HEK293 (cell line): ENCODE measurements at regions not wholly inside any gene's neighbourhood (a gene's known extent, or its start where the extent isn't known, plus 50 kb on each side); places are given as distances from the start of the nearest gene placed in this dataset.
A peak's percentile ranks its signal among the peaks of the same experiment; 100 is the strongest.

Experiments
- AEBP2 ChIP-seq: fragments of 450-650 bp; formaldehyde crosslinking; IDR thresholded peaks from 2 replicates; pipeline ENCODE4 v1.5.1; 2016; ENCODE audit warnings: missing biosample characterization, missing genetic modification characterization, borderline replicate concordance
- BCL11B ChIP-seq: fragments of 450-650 bp; formaldehyde crosslinking; IDR thresholded peaks from 2 replicates; pipeline ENCODE4 v1.5.1; 2016; ENCODE audit warnings: low read depth, missing biosample characterization, missing genetic modification characterization
- BCL6B ChIP-seq: fragments of 450-650 bp; formaldehyde crosslinking; IDR thresholded peaks from 2 replicates; pipeline ENCODE4 v1.5.1; 2017; ENCODE audit warnings: missing biosample characterization, missing genetic modification characterization
- EGR2 ChIP-seq: fragments of 450-650 bp; formaldehyde crosslinking; IDR thresholded peaks from 2 replicates; pipeline ENCODE4 v1.5.1; 2016; ENCODE audit warnings: low read depth, missing biosample characterization, missing genetic modification characterization
- FEZF1 ChIP-seq: fragments of 450-650 bp; formaldehyde crosslinking; IDR thresholded peaks from 2 replicates; pipeline ENCODE4 v1.5.1; 2016; ENCODE audit warnings: missing biosample characterization, missing genetic modification characterization
- GLI4 ChIP-seq: fragments of 450-650 bp; formaldehyde crosslinking; IDR thresholded peaks from 2 replicates; pipeline ENCODE4 v1.5.1; 2016; ENCODE audit warnings: missing biosample characterization, missing genetic modification characterization
- IKZF3 ChIP-seq: fragments of 450-650 bp; IDR thresholded peaks from 2 replicates; pipeline ENCODE4 v1.5.0; 2018; ENCODE audit warnings: missing biosample characterization, mild to moderate bottlenecking, missing genetic modification characterization, moderate library complexity
- KLF17 ChIP-seq: fragments of 450-650 bp; formaldehyde crosslinking; IDR thresholded peaks from 2 replicates; pipeline ENCODE4 v1.5.1; 2016; ENCODE audit warnings: missing biosample characterization, missing genetic modification characterization
- KLF7 ChIP-seq: fragments of 450-650 bp; formaldehyde crosslinking; IDR thresholded peaks from 2 replicates; pipeline ENCODE4 v1.5.1; 2016; ENCODE audit warnings: missing biosample characterization, missing genetic modification characterization, borderline replicate concordance
- MYNN ChIP-seq: fragments of 450-650 bp; formaldehyde crosslinking; IDR thresholded peaks from 2 replicates; pipeline ENCODE4 v1.5.1; 2016; ENCODE audit warnings: missing biosample characterization, missing genetic modification characterization, borderline replicate concordance
- PRDM4 ChIP-seq: fragments of 450-650 bp; formaldehyde crosslinking; IDR thresholded peaks from 2 replicates; pipeline ENCODE4 v1.5.1; 2017; ENCODE audit warnings: missing biosample characterization, missing genetic modification characterization
- SCRT1 ChIP-seq: fragments of 450-650 bp; formaldehyde crosslinking; IDR thresholded peaks from 2 replicates; pipeline ENCODE4 v1.5.1; 2016; ENCODE audit warnings: missing biosample characterization, missing genetic modification characterization, borderline replicate concordance
- SP2 ChIP-seq: fragments of 450-650 bp; formaldehyde crosslinking; IDR thresholded peaks from 2 replicates; pipeline ENCODE4 v1.5.1; 2016; ENCODE audit warnings: missing biosample characterization, missing genetic modification characterization
- SP7 ChIP-seq: fragments of 450-650 bp; formaldehyde crosslinking; IDR thresholded peaks from 2 replicates; pipeline ENCODE4 v1.5.1; 2016; ENCODE audit warnings: missing biosample characterization, missing genetic modification characterization
- TCF7L2 ChIP-seq: IDR thresholded peaks from 2 replicates; pipeline ENCODE4 v1.6.1; 2011; ENCODE audit warnings: low read depth, mild to moderate bottlenecking, inconsistent platforms, low read length, moderate library complexity, borderline replicate concordance
- YY1 ChIP-seq: fragments of 450-650 bp; formaldehyde crosslinking; IDR thresholded peaks from 2 replicates; pipeline ENCODE4 v1.5.1; 2018; ENCODE audit warnings: missing biosample characterization, missing genetic modification characterization
- YY2 ChIP-seq: fragments of 450-650 bp; formaldehyde crosslinking; IDR thresholded peaks from 2 replicates; pipeline ENCODE4 v1.5.1; 2016; ENCODE audit warnings: missing biosample characterization, missing genetic modification characterization
- ZBTB20 ChIP-seq: fragments of 450-650 bp; formaldehyde crosslinking; IDR thresholded peaks from 2 replicates; pipeline ENCODE4 v1.5.1; 2016; ENCODE audit warnings: missing biosample characterization, missing genetic modification characterization
- ZBTB44 ChIP-seq: fragments of 450-650 bp; IDR thresholded peaks from 2 replicates; pipeline ENCODE4 v1.5.1; 2018; ENCODE audit warnings: missing biosample characterization, mild to moderate bottlenecking, missing genetic modification characterization
- ZFP37 ChIP-seq: fragments of 450-650 bp; formaldehyde crosslinking; IDR thresholded peaks from 2 replicates; pipeline ENCODE4 v1.5.1; 2016; ENCODE audit warnings: missing biosample characterization, missing genetic modification characterization
- ZIC2 ChIP-seq: fragments of 450-650 bp; formaldehyde crosslinking; IDR thresholded peaks from 2 replicates; pipeline ENCODE4 v1.5.1; 2016; ENCODE audit warnings: missing biosample characterization, missing genetic modification characterization
- ZNF112 ChIP-seq: fragments of 450-650 bp; formaldehyde crosslinking; IDR thresholded peaks from 2 replicates; pipeline ENCODE4 v1.5.0; 2017; ENCODE audit warnings: missing biosample characterization, missing genetic modification characterization
- ZNF169 ChIP-seq: fragments of 450-650 bp; formaldehyde crosslinking; IDR thresholded peaks from 2 replicates; pipeline ENCODE4 v1.5.1; 2016; ENCODE audit warnings: missing biosample characterization, missing genetic modification characterization
- ZNF239 ChIP-seq: fragments of 450-650 bp; formaldehyde crosslinking; IDR thresholded peaks from 2 replicates; pipeline ENCODE4 v1.5.1; 2016; ENCODE audit warnings: missing biosample characterization, missing genetic modification characterization
- ZNF274 ChIP-seq, 2 experiments: fragments of 200-500 bp in 1 of 2; fragments of 450-650 bp in 1 of 2; sonication (Bioruptor generic) in 1 of 2; formaldehyde crosslinking in 1 of 2; IDR thresholded peaks; 2 replicates each; pipeline versions ENCODE4 v1.5.1 to v1.6.1; 2014 to 2016; ENCODE audit warnings: borderline replicate concordance in 1 of 2, inconsistent platforms in 1 of 2, low read length in 1 of 2, missing biosample characterization in 1 of 2, missing genetic modification characterization in 1 of 2
- ZNF324 ChIP-seq: fragments of 450-650 bp; formaldehyde crosslinking; IDR thresholded peaks from 2 replicates; pipeline ENCODE4 v1.5.1; 2016; ENCODE audit warnings: missing biosample characterization, missing genetic modification characterization
- ZNF449 ChIP-seq: fragments of 450-650 bp; formaldehyde crosslinking; IDR thresholded peaks from 2 replicates; pipeline ENCODE4 v1.5.1; 2017; ENCODE audit warnings: missing biosample characterization, mild to moderate bottlenecking, missing genetic modification characterization, moderate library complexity
- ZNF558 ChIP-seq: fragments of 450-650 bp; formaldehyde crosslinking; IDR thresholded peaks from 2 replicates; pipeline ENCODE4 v1.5.1; 2016; ENCODE audit warnings: missing biosample characterization, missing genetic modification characterization
- ZNF561 ChIP-seq: fragments of 450-650 bp; IDR thresholded peaks from 2 replicates; pipeline ENCODE4 v1.5.1; 2018; ENCODE audit warnings: missing biosample characterization, missing genetic modification characterization, borderline replicate concordance
- ZNF624 ChIP-seq: fragments of 450-650 bp; formaldehyde crosslinking; IDR thresholded peaks from 2 replicates; pipeline ENCODE4 v1.5.1; 2017; ENCODE audit warnings: missing biosample characterization, missing genetic modification characterization
- ZNF701 ChIP-seq: fragments of 450-650 bp; formaldehyde crosslinking; IDR thresholded peaks from 2 replicates; pipeline ENCODE4 v1.5.1; 2016; ENCODE audit warnings: missing biosample characterization, missing genetic modification characterization
- ZNF830 ChIP-seq: fragments of 450-650 bp; IDR thresholded peaks from 2 replicates; pipeline ENCODE4 v1.5.0; 2018; ENCODE audit warnings: missing biosample characterization, missing genetic modification characterization, low read depth, mild to moderate bottlenecking, moderate library complexity
- ZXDB ChIP-seq: fragments of 450-650 bp; formaldehyde crosslinking; IDR thresholded peaks from 2 replicates; pipeline ENCODE4 v1.5.1; 2016; ENCODE audit warnings: missing biosample characterization, missing genetic modification characterization

GRCh38 chr5:125668884-125669283 lies 754.3 kb upstream of the GRAMD2B start (continued):
- TF ChIP-seq ZBTB20 (tag by site-specific recombination) (0 out of 2 replicates have a peak, but pooled peaks have one; percentile 23), ZNF112 (tag by site-specific recombination) (no peak), ZNF701 (tag by site-specific recombination) (no peak), ZNF558 (no peak), SP2 (tag by site-specific recombination) (no peak), ZNF169 (tag by site-specific recombination) (no peak), ZNF449 (no peak), BCL6B (no peak), EGR2 (no peak), ZXDB (tag by site-specific recombination) (0 out of 2 replicates have a peak, but pooled peaks have one; percentile 27), AEBP2 (tag by site-specific recombination) (no peak), KLF7 (no peak), ZIC2 (peak; percentile 96), PRDM4 (no peak), ZNF274 (IDR thresholded peaks at IDR 0.05; ENCODE audit: low read length) (no peak), ZNF274 (tag by site-specific recombination; IDR thresholded peaks at IDR 0.05; ENCODE audit: borderline replicate concordance) (no peak), TCF7L2 (no peak), ZFP37 (no peak), ZNF239 (tag by site-specific recombination) (no peak), IKZF3 (no peak), KLF17 (tag by site-specific recombination) (no peak), ZNF561 (tag by site-specific recombination) (no peak), ZBTB44 (tag by site-specific recombination) (no peak), SP7 (tag by site-specific recombination) (peak; percentile 79), YY1 (tag by site-specific recombination) (no peak), YY2 (tag by site-specific recombination) (no peak), GLI4 (tag by site-specific recombination) (no peak), ZNF624 (tag by site-specific recombination) (no peak), ZNF830 (tag by site-specific recombination) (no peak), BCL11B (tag by site-specific recombination) (no peak), ZNF324 (tag by site-specific recombination) (no peak), MYNN (tag by site-specific recombination) (no peak), SCRT1 (0 out of 2 replicates have a peak, but pooled peaks have one; percentile 11), FEZF1 (peak; percentile 69)
